PC-3 (cell line): ENCODE measurements at regions not wholly inside any gene's neighbourhood (a gene's known extent, or its start where the extent isn't known, plus 50 kb on each side); places are given as distances from the start of the nearest gene placed in this dataset.

ENCODE experiments used
- ATAC-seq: fragments of 200-7000 bp; cut with Tn5 transposase; 2 replicates; pipeline ENCODE4 v1.9.1; 2020; ENCODE audit warnings: mild to moderate bottlenecking, moderate library complexity
- BruUV-seq: library from RNA; stranded (reverse); fragments of 400-500 nt; replicated peaks from 2 replicates; lab custom pipeline; 2021; lab: Mats Ljungman, UMichigan
- CTCF ChIA-PET: fragments of 300-600 bp; sonication (Branson Sonifier 250); formaldehyde crosslinking; loops from one replicate; lab custom pipeline; 2022; ENCODE audit warnings: antibody characterized with exemption; lab: Charles Lee
- POLR2A ChIA-PET: fragments of 300-600 bp; sonication (Branson Sonifier 250); formaldehyde crosslinking; loops from one replicate; lab custom pipeline; 2022; ENCODE audit warnings: antibody characterized with exemption; ENCODE audit not compliant: unreplicated experiment; lab: Charles Lee
- DNase-seq: peaks from one replicate; pipeline ENCODE4 v3.0.0-alpha.2; 2015
- H2AFZ ChIP-seq: fragments of 300-600 bp; sonication (generic); 2 replicates; pipeline ENCODE4 v1.6.0; 2016; ENCODE audit warnings: antibody characterized with exemption, low read length
- H3F3A ChIP-seq: fragments of 300-600 bp; sonication (generic); one replicate; pipeline ENCODE4 v1.6.0; 2017; ENCODE audit warnings: antibody characterized with exemption, low read length, control low read depth, mild to moderate bottlenecking; ENCODE audit not compliant: unreplicated experiment
- H3K27ac ChIP-seq: fragments of 300-600 bp; sonication (generic); 2 replicates; pipeline ENCODE4 v1.5.1; 2016; ENCODE audit warnings: mild to moderate bottlenecking, low read length
- H3K27me3 ChIP-seq: fragments of 300-600 bp; sonication (generic); 2 replicates; pipeline ENCODE4 v1.6.1; 2016; ENCODE audit warnings: low read length, mixed read lengths
- H3K36me3 ChIP-seq: fragments of 300-600 bp; sonication (generic); 2 replicates; pipeline ENCODE4 v1.6.1; 2016; ENCODE audit warnings: low read depth, mixed run types, low read length, mixed read lengths
- H3K4me1 ChIP-seq: fragments of 300-600 bp; sonication (generic); 2 replicates; pipeline ENCODE4 v1.5.1; 2016; ENCODE audit warnings: low read length; ENCODE audit not compliant: insufficient read depth
- H3K4me2 ChIP-seq: fragments of 300-600 bp; sonication (generic); 2 replicates; pipeline ENCODE4 v1.6.0; 2016; ENCODE audit warnings: low read length
- H3K4me3 ChIP-seq: fragments of 300-600 bp; sonication (generic); 2 replicates; pipeline ENCODE4 v1.5.1; 2016; ENCODE audit warnings: mild to moderate bottlenecking, low read length, mixed read lengths
- H3K79me2 ChIP-seq: fragments of 300-600 bp; sonication (generic); 2 replicates; pipeline ENCODE4 v1.6.1; 2017; ENCODE audit warnings: low read length, mixed read lengths
- H3K9ac ChIP-seq: fragments of 300-600 bp; sonication (generic); 2 replicates; pipeline ENCODE4 v1.6.0; 2016; ENCODE audit warnings: mild to moderate bottlenecking, low read length
- H3K9me2 ChIP-seq: fragments of 300-600 bp; sonication (generic); replicated peaks from 2 replicates; pipeline ENCODE4 v1.6.1; 2016; ENCODE audit warnings: mixed run types, low read length, mixed read lengths
- H3K9me3 ChIP-seq: fragments of 300-600 bp; sonication (generic); 2 replicates; pipeline ENCODE4 v1.6.1; 2016; ENCODE audit warnings: low read length, mixed read lengths
- H4K20me1 ChIP-seq: fragments of 300-600 bp; sonication (generic); 2 replicates; pipeline ENCODE4 v1.6.1; 2016; ENCODE audit warnings: low read length, mixed read lengths
- CTCF ChIP-seq: fragments of 300-600 bp; sonication (generic); conservative IDR thresholded peaks from 2 replicates; pipeline ENCODE4 v1.5.1; 2017; ENCODE audit warnings: antibody characterized with exemption, low read depth, mild to moderate bottlenecking, low read length
- EZH2 ChIP-seq: fragments of 300-600 bp; sonication (generic); IDR thresholded peaks from one replicate; pipeline ENCODE4 v1.6.1; 2017; ENCODE audit warnings: antibody characterized with exemption, mild to moderate bottlenecking, low read length; ENCODE audit not compliant: unreplicated experiment
- EZH2phosphoT487 ChIP-seq: fragments of 300-600 bp; sonication (generic); IDR thresholded peaks from 2 replicates; pipeline ENCODE4 v1.6.1; 2018; ENCODE audit warnings: mild to moderate bottlenecking, antibody characterized with exemption, low read length, borderline replicate concordance
- intact Hi-C: fragments of 100-400 bp; cut with micrococcal nuclease; formaldehyde crosslinking; loops from 2 replicates; pipeline ENCODE4 v1.9.0; 2023

DNA sequence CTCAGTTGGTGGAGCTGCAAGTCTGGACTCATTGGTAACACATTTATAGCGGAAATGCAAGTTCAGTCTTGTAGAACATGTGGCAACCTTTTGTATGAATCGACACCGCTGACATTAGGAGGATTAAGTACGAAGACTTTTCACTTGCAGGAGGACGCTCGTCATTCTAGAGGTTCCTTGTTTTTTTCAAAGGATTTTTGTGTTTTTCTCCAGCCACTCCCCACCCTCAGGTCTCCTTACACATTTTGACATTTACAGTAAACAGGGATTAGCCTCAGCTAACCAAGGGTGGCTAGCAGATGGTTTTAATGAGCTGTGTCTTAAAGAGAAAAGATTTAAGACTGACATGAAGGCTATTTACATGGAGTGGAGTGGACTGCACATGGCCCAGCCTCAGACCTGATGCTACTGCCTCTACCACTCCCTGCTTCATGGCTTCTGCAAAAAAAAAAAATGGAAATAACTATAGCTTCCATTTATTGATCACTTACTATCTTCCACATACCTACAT, 173.8 kb downstream of the TRIB2 start:
- intact Hi-C loops = no loop called here
- POLR2A ChIA-PET = interaction anchor here (0.7 kb wide), 1 partner anchor 30 kb away, joined by 4 read pairs; no protein-coding TSS in a partner anchor
- DNase-seq (no peak), ATAC-seq (no peak)
- Histone ChIP-seq H3K4me1 (no peaks in the 10 kb centered on the region), H3K27ac (no peak overlapping the region), H3K9me2 (no peaks in the 10 kb centered on the region), H2AFZ (no peak overlapping the region), H3K36me3 (no peaks in the 10 kb centered on the region), H3K79me2 (no peaks in the 10 kb centered on the region), H3K4me2 (no peak overlapping the region), H3K9ac (no peak overlapping the region), H3K4me3 (no peak overlapping the region), H4K20me1 (no peaks in the 10 kb centered on the region), H3F3A (no peaks in the 10 kb centered on the region), H3K9me3 (no peaks in the 10 kb centered on the region), H3K27me3 (no peaks in the 10 kb centered on the region)
- CTCF ChIA-PET = no interaction called here
- BruUV-seq = no TSS peak
- TF ChIP-seq EZH2 (no peak), EZH2phosphoT487 (no peak), CTCF (no peak)

DNA sequence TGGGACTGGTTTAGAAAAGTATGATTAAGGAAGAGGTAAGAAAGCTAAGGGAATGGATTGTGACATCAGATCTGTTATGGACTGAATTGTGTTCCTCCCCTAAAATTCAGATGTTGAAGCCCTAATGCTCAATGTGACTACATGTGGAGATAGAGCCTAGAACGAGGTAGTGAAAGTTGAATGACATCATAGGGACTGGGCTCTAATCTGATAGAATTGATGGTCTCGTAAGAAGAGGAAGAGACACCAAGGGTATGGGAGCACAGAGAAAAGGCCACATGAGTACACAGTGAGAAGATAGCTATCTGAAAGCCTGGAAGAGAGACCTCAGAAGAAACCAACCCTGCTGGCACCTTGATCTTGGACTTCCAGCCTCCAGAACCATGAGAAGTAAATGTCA, 178.3 kb downstream of the TRIB2 start:
- Histone ChIP-seq H3K9me3 (no peaks in the 10 kb centered on the region), H4K20me1 (no peaks in the 10 kb centered on the region), H3K9ac (no peak overlapping the region), H3K27me3 (no peaks in the 10 kb centered on the region), H3K4me3 (no peak overlapping the region), H3K4me2 (no peak overlapping the region), H3K27ac (no peak overlapping the region), H3K9me2 (no peaks in the 10 kb centered on the region), H2AFZ (no peak overlapping the region), H3K79me2 (no peaks in the 10 kb centered on the region), H3K36me3 (no peaks in the 10 kb centered on the region), H3K4me1 (no peaks in the 10 kb centered on the region), H3F3A (no peaks in the 10 kb centered on the region)
- TF ChIP-seq CTCF = no peak
- no peak for TF ChIP-seq EZH2phosphoT487
- no peak for TF ChIP-seq EZH2
- CTCF ChIA-PET = no interaction called here
- BruUV-seq = no TSS peak
- ATAC-seq (no peak), DNase-seq (no peak)
- intact Hi-C loops = no loop called here
- POLR2A ChIA-PET = no interaction called here

GRCh38 chr2:12896318-12896982, 179.7 kb downstream of the TRIB2 start:
- Histone ChIP-seq H3K4me2 (no peak overlapping the region), H4K20me1 (no peaks in the 10 kb centered on the region), H3K4me1 (no peaks in the 10 kb centered on the region), H3K9ac (no peak overlapping the region), H3K36me3 (no peaks in the 10 kb centered on the region), H3F3A (no peaks in the 10 kb centered on the region), H3K4me3 (no peak overlapping the region), H3K9me2 (no peaks in the 10 kb centered on the region), H3K9me3 (no peaks in the 10 kb centered on the region), H3K27me3 (no peaks in the 10 kb centered on the region), H2AFZ (no peak overlapping the region), H3K79me2 (no peaks in the 10 kb centered on the region), H3K27ac (no peak overlapping the region)
- ChIA-PET CTCF (no interaction called here), POLR2A (no interaction called here)
- no peak for TF ChIP-seq EZH2
- no peak for TF ChIP-seq CTCF
- no peak for TF ChIP-seq EZH2phosphoT487
- intact Hi-C loops = no loop called here
- DNase-seq (no peak), ATAC-seq (no peak)
- BruUV-seq = no TSS peak
